ENCODE measurements at regions not wholly inside any gene's neighbourhood (a gene's known extent, or its start where the extent isn't known, plus 50 kb on each side); places are given as distances from the start of the nearest gene placed in this dataset.
"Not testable (repeated sequence)": the region's sequence is repeated elsewhere in the genome, so short reads cannot be mapped to it uniquely, and the experiment has no call there.

GRCh38 chr3:66633402-66634381 lies 132.9 kb upstream of the LRIG1 start:
- DNase-seq (ENCODE audit: low spot score): no peak

GRCh38 chr3:66638717-66639116 lies 137.9 kb upstream of the LRIG1 start:
- DNase-seq (ENCODE audit: low spot score): no peak

GRCh38 chr3:66639809-66640356 lies 139.1 kb upstream of the LRIG1 start:
- DNase-seq (ENCODE audit: low spot score): no peak

GRCh38 chr3:66642019-66642418 lies 141.2 kb upstream of the LRIG1 start:
- no peak for DNase-seq (ENCODE audit: low spot score)

- no peak for DNase-seq (ENCODE audit: low spot score)
Observed at GRCh38 chr3:66642484-66642883, 141.7 kb upstream of the LRIG1 start.

GRCh38 chr3:66644549-66644948 lies 143.7 kb upstream of the LRIG1 start:
- DNase-seq (ENCODE audit: low spot score): no peak

- no peak for DNase-seq (ENCODE audit: low spot score)
Observed at GRCh38 chr3:66648975-66649374, 148.2 kb upstream of the LRIG1 start.

- not testable (repeated sequence) for DNase-seq (ENCODE audit: low spot score)
Observed at GRCh38 chr3:66651520-66651919, 150.7 kb upstream of the LRIG1 start.

- not testable (repeated sequence) for DNase-seq (ENCODE audit: low spot score)
Observed at GRCh38 chr3:66652100-66652499, 151.3 kb upstream of the LRIG1 start.

- no peak for DNase-seq (ENCODE audit: low spot score)
Observed at GRCh38 chr3:66655044-66655443, 154.2 kb upstream of the LRIG1 start.

- no peak for DNase-seq (ENCODE audit: low spot score)
Observed at GRCh38 chr3:66655671-66656070, 154.8 kb upstream of the LRIG1 start.

GRCh38 chr3:66656609-66657008 lies 155.8 kb upstream of the LRIG1 start:
- DNase-seq (ENCODE audit: low spot score): no peak

GRCh38 chr3:66659056-66659455 lies 158.2 kb upstream of the LRIG1 start:
- no peak for DNase-seq (ENCODE audit: low spot score)

GRCh38 chr3:66661628-66662027 lies 160.8 kb upstream of the LRIG1 start:
- no peak for DNase-seq (ENCODE audit: low spot score)

GRCh38 chr3:66662894-66663293 lies 162.1 kb upstream of the LRIG1 start:
- no peak for DNase-seq (ENCODE audit: low spot score)

- DNase-seq (ENCODE audit: low spot score): no peak
Observed at GRCh38 chr3:66665021-66665695, 164.3 kb upstream of the LRIG1 start.

GRCh38 chr3:66666362-66666761 lies 165.5 kb upstream of the LRIG1 start:
- DNase-seq (ENCODE audit: low spot score): no peak

GRCh38 chr3:66667263-66667662 lies 166.4 kb upstream of the LRIG1 start:
- no peak for DNase-seq (ENCODE audit: low spot score)

- no peak for DNase-seq (ENCODE audit: low spot score)
Observed at GRCh38 chr3:66671291-66671690, 170.5 kb upstream of the LRIG1 start.

GRCh38 chr3:66672830-66673229 lies 172.0 kb upstream of the LRIG1 start:
- DNase-seq (ENCODE audit: low spot score): no peak

GRCh38 chr3:66673293-66673692 lies 172.5 kb upstream of the LRIG1 start:
- DNase-seq (ENCODE audit: low spot score): no peak

GRCh38 chr3:66675366-66675765 lies 174.5 kb upstream of the LRIG1 start:
- DNase-seq (ENCODE audit: low spot score): no peak

Data from CD4-positive, alpha-beta T cell treated with Interleukin-6 at 100 ng/mL for 8 hours (primary cell).